ENCODE measurements at regions not wholly inside any gene's neighbourhood (a gene's known extent, or its start where the extent isn't known, plus 50 kb on each side); places are given as distances from the start of the nearest gene placed in this dataset.

GRCh38 chr10:128297709-128298378, 171.6 kb upstream of the MKI67 start:
- no peak for DNase-seq
- TF ChIP-seq POLR2A (IDR thresholded peaks at IDR 0.05) (no peak), CTCF (IDR thresholded peaks at IDR 0.05) (no peak)
- Histone ChIP-seq H3K9me3 (no peaks in the 10 kb centered on the region), H3K4me3 (no peak overlapping the region), H3K36me3 (no peaks in the 10 kb centered on the region), H3K27ac (no peak overlapping the region), H3K27me3 (no peaks in the 10 kb centered on the region), H3K4me1 (no peaks in the 10 kb centered on the region)
- intact Hi-C loops (cut with DNase I; ENCODE audit: low total_unique reads), result no loop called here

DNA sequence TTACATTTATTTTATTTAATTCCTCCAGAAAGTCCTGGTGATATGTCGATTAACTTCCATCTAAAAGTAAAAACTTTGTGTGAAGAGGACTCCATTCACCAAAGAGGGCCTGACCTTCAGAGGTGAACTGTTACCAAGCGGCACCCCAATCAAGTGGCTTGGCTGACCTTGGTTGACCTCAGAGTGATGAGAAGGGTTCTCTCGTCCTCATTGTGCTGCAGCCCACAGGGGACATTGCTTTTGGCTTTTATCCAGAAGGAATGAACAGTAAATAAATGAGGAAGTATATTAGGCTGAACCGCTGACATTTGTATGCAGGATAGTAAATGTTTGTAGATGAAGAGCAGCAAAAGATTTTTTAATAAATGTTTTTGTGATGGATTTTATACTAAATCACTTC, 172.4 kb upstream of the MKI67 start:
- H3K4me1 ChIP-seq, result no peaks in the 10 kb centered on the region
- no peak for DNase-seq
- no peak overlapping the region for H3K27ac ChIP-seq
- H3K9me3 ChIP-seq, result no peaks in the 10 kb centered on the region
- no peak overlapping the region for H3K4me3 ChIP-seq
- intact Hi-C loops (cut with DNase I; ENCODE audit: low total_unique reads), result no loop called here
- no peaks in the 10 kb centered on the region for H3K27me3 ChIP-seq
- no peaks in the 10 kb centered on the region for H3K36me3 ChIP-seq
- no peak for TF ChIP-seq CTCF (IDR thresholded peaks at IDR 0.05)
- TF ChIP-seq POLR2A (IDR thresholded peaks at IDR 0.05), result no peak

DNA sequence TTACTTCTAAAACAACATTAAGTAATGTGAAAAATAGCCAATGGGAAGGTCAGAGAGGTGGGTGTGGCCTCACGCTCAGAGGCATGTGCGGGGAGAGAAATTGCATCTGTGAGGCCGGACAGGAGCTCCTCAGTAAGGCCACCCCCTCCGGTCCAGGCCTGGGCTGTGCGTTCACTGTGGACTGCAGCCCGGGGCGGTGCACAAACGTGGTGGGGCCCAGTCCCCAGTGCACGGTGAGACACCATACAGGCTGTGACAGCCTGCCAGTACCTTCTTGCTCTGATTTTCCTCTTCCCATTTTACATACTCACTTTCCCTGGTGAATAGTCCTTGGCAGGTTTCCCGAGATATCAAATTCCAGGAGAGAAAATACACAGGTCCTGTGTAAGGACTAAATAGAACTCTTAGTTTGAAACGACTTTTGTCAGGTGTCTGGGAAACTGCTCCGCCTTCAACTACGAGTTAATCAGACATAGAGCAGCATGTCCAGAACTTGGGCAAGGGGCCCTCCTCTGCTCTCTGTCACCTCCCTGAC, 174.1 kb upstream of the MKI67 start:
- Histone ChIP-seq H3K27me3 (no peaks in the 10 kb centered on the region), H3K4me3 (no peak overlapping the region), H3K9me3 (no peaks in the 10 kb centered on the region), H3K4me1 (no peaks in the 10 kb centered on the region), H3K27ac (no peak overlapping the region), H3K36me3 (no peaks in the 10 kb centered on the region)
- no peak for DNase-seq
- intact Hi-C loops (cut with DNase I; ENCODE audit: low total_unique reads), result no loop called here
- no peak for TF ChIP-seq POLR2A (IDR thresholded peaks at IDR 0.05)
- no peak for TF ChIP-seq CTCF (IDR thresholded peaks at IDR 0.05)

DNA sequence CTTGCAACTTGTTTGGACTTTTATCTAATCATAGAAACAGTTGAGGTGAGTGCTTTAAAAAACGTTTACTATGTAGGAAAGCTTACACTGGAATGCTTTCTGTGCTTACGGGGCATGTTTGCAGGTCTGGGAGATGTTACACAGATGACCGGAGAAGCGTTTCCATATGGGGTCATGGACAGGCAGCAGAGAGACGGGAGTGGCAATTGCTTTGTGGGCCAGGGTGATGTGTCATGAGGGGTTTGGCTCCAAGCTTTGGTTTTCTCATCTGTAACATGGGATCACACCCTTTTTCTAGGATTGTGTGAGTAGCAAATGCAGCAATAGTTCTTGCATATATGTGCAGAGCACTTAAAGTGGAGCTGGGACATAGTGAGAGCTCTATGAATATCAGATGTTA, 174.8 kb upstream of the MKI67 start:
- no peaks in the 10 kb centered on the region for H3K36me3 ChIP-seq
- DNase-seq, result no peak
- no peak for TF ChIP-seq CTCF (IDR thresholded peaks at IDR 0.05)
- no peak for TF ChIP-seq POLR2A (IDR thresholded peaks at IDR 0.05)
- H3K27me3 ChIP-seq, result no peaks in the 10 kb centered on the region
- H3K4me1 ChIP-seq, result no peaks in the 10 kb centered on the region
- no peak overlapping the region for H3K4me3 ChIP-seq
- H3K27ac ChIP-seq, result no peak overlapping the region
- intact Hi-C loops (cut with DNase I; ENCODE audit: low total_unique reads), result no loop called here
- H3K9me3 ChIP-seq, result no peaks in the 10 kb centered on the region

DNA sequence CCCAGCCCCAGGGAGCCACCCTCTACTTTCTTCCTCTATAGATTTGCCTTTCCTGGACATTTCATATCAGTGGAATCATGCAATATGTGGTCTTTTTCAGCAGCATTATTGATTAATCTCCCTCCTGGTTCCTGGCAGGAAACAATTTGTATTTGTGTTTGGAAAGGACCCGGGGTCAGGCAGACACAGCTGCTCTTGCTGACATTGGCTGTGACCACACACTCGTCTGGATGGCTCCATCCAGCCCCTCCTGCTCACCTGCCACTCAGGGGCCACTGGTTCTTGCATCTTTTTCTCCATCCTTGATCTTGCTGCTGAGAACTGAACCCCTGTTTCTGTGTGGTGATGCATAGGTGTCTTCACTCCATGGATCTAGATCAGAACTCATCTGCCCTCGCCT, 176.6 kb upstream of the MKI67 start:
- Histone ChIP-seq H3K27ac (no peak overlapping the region), H3K36me3 (no peaks in the 10 kb centered on the region), H3K4me1 (no peaks in the 10 kb centered on the region), H3K27me3 (no peaks in the 10 kb centered on the region), H3K9me3 (no peaks in the 10 kb centered on the region), H3K4me3 (no peak overlapping the region)
- DNase-seq, result no peak
- intact Hi-C loops (cut with DNase I; ENCODE audit: low total_unique reads), result no loop called here
- TF ChIP-seq POLR2A (IDR thresholded peaks at IDR 0.05), result no peak
- TF ChIP-seq CTCF (IDR thresholded peaks at IDR 0.05), result no peak

Data from uterus (tissue), 3 donors.